Muscle layer of colon (tissue), 2 donors: ENCODE measurements at regions not wholly inside any gene's neighbourhood (a gene's known extent, or its start where the extent isn't known, plus 50 kb on each side); places are given as distances from the start of the nearest gene placed in this dataset.

Source experiments
- H3K27ac ChIP-seq: one replicate; pipeline ENCODE4 v1.7.0; 2013; ENCODE audit warnings: low read depth, mild to moderate bottlenecking, low read length, moderate library complexity
- H3K27me3 ChIP-seq, 2 donors: one replicate each; pipeline ENCODE4 v1.7.0; 2013; ENCODE audit warnings: low read length in 2 of 2, mild to moderate bottlenecking in 2 of 2; ENCODE audit not compliant: insufficient read depth in 2 of 2, control insufficient read depth in 1 of 2
- H3K36me3 ChIP-seq: one replicate; pipeline ENCODE4 v1.7.0; 2013; ENCODE audit warnings: mild to moderate bottlenecking, low read length; ENCODE audit not compliant: insufficient read depth
- H3K4me1 ChIP-seq: one replicate; pipeline ENCODE4 v1.7.0; 2013; ENCODE audit warnings: mild to moderate bottlenecking, low read length; ENCODE audit not compliant: insufficient read depth
- H3K4me3 ChIP-seq, 2 donors: one replicate each; pipeline ENCODE4 v1.7.0; 2013; ENCODE audit warnings: low read length in 2 of 2, low read depth in 1 of 2, mild to moderate bottlenecking in 1 of 2, moderate library complexity in 1 of 2
- H3K9ac ChIP-seq: one replicate; pipeline ENCODE4 v1.7.0; 2013; ENCODE audit warnings: low read length
- H3K9me3 ChIP-seq: one replicate; pipeline ENCODE4 v1.7.0; 2013; ENCODE audit warnings: mild to moderate bottlenecking, low read length
- donor health status: abdominal sarcoma.
- donor health status: Adenocarcinoma of cecum.

DNA sequence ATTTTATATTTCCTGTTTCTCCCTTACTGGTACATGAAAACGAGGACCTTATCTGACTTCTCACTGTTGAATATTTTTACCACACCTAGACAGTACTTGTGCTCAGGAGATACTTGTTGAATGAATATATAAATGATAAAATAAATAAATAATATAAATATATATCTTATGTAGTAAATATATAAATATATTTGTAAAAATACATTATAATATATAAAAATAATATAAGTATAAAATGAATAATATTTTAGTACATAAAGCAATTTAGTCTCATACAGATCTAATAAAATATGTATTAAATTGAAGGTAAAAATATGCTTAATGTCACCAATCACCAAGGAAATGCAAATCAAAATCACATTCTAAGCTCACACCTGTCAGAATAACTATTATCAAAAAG, 360.6 kb downstream of the EFNA5 start:
- H3K4me1 ChIP-seq, result no peaks in the 10 kb centered on the region

DNA sequence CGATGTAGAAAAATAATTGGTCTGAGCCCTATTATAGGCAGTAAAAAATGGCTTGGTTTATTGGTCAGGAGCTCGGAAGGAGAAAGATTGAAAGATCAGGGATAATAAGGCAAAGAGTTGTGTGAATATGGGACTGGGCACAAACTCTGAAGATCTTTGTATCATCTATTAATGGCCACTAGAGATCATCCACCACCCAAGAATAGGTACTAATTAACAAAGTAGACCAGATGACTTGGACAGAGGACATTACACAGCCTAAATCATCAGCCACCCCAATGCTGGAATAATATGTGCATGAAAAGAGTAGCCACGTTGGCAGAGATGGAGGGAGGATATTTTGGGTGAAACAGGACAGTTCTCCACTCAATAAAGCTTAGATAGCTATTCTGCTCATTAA, 364.1 kb downstream of the EFNA5 start:
- Histone ChIP-seq H3K27ac (no peak overlapping the region), H3K9ac (no peak overlapping the region), H3K4me1 (no peaks in the 10 kb centered on the region), H3K36me3 (no peaks in the 10 kb centered on the region), H3K9me3 (no peaks in the 10 kb centered on the region), H3K27me3 (no peaks in the 10 kb centered on the region), H3K4me3 (no peak overlapping the region)

More for the DNA sequence above, 360.6 kb downstream of the EFNA5 start:
- Histone ChIP-seq H3K9me3 (no peaks in the 10 kb centered on the region), H3K9ac (no peak overlapping the region), H3K36me3 (no peaks in the 10 kb centered on the region), H3K27me3 (no peaks in the 10 kb centered on the region), H3K27ac (no peak overlapping the region), H3K4me3 (no peak overlapping the region)

- no peak overlapping the region for H3K4me3 ChIP-seq
- no peak overlapping the region for H3K9ac ChIP-seq
- no peaks in the 10 kb centered on the region for H3K4me1 ChIP-seq
- H3K36me3 ChIP-seq, result no peaks in the 10 kb centered on the region
- no peak overlapping the region for H3K27ac ChIP-seq
- no peaks in the 10 kb centered on the region for H3K9me3 ChIP-seq
- no peaks in the 10 kb centered on the region for H3K27me3 ChIP-seq
Observed at GRCh38 chr5:107306002-107306401, 364.7 kb downstream of the EFNA5 start.

- Histone ChIP-seq H3K4me1 (no peaks in the 10 kb centered on the region), H3K27ac (no peak overlapping the region), H3K9ac (no peak overlapping the region), H3K4me3 (no peak overlapping the region), H3K36me3 (no peaks in the 10 kb centered on the region), H3K9me3 (no peaks in the 10 kb centered on the region), H3K27me3 (no peaks in the 10 kb centered on the region)
Observed at GRCh38 chr5:107304684-107305083, 366.1 kb downstream of the EFNA5 start.

- no peaks in the 10 kb centered on the region for H3K9me3 ChIP-seq
- H3K27ac ChIP-seq, result no peak overlapping the region
- H3K9ac ChIP-seq, result no peak overlapping the region
- H3K27me3 ChIP-seq, result no peaks in the 10 kb centered on the region
- H3K36me3 ChIP-seq, result no peaks in the 10 kb centered on the region
- H3K4me1 ChIP-seq, result no peaks in the 10 kb centered on the region
- H3K4me3 ChIP-seq, result no peak overlapping the region
Observed at GRCh38 chr5:107303171-107303968, 367.4 kb downstream of the EFNA5 start.

DNA sequence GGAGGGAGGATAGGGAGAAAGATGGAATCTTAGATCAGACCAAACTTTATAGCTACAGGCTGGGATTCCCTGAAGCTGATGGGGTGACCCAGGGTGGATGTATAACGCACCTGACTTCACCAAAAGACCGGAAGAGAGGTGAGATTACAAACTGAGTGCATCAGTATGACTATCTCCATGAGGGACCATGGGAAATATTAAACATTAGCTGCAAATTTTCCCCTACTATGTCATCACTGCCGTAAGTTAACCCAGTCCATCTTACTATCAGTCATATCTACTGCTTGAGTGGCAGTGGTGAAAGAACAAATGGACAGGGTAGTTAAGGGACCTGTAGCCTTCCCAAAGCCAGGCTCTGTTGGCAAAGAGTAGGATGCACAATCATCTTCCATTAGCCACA, 368.3 kb downstream of the EFNA5 start:
- Histone ChIP-seq H3K9ac (no peak overlapping the region), H3K4me1 (no peaks in the 10 kb centered on the region), H3K4me3 (no peak overlapping the region), H3K9me3 (no peaks in the 10 kb centered on the region), H3K36me3 (no peaks in the 10 kb centered on the region), H3K27me3 (no peaks in the 10 kb centered on the region), H3K27ac (no peak overlapping the region)

GRCh38 chr5:107301999-107302398, 368.7 kb downstream of the EFNA5 start:
- Histone ChIP-seq H3K4me3 (no peak overlapping the region), H3K27me3 (no peaks in the 10 kb centered on the region), H3K27ac (no peak overlapping the region), H3K4me1 (no peaks in the 10 kb centered on the region), H3K36me3 (no peaks in the 10 kb centered on the region), H3K9me3 (no peaks in the 10 kb centered on the region), H3K9ac (no peak overlapping the region)

DNA sequence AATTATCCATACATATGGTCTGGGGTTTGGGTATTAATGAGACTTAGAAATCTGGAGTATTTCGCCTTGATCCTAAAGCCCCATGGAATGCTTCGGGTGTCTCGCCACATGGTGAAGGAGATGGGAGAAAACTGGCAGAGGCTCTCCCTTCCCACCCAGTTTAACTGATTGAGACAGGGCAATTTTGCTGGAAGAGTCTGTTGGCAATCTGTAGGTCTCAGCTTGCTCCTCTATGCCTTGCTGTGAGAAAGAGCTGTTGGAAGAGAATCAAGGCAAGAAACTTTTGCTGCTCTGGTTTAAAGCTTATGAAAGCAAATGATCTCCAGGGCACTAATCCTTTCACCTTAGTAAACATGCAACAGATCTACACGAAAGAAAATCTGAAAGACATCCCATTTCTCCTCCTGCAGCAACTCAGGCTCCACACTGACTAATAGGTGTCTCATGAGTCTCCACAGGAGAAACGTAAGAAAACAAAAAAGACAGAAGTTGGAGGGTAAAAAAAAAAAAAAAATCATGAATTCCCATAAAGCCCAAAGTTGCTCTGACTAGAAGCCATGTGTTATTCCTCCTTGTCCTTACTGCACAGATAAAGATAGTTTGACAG, 369.9 kb downstream of the EFNA5 start:
- Histone ChIP-seq H3K4me3 (no peak overlapping the region), H3K27ac (no peak overlapping the region), H3K4me1 (no peaks in the 10 kb centered on the region), H3K9me3 (no peaks in the 10 kb centered on the region), H3K36me3 (no peaks in the 10 kb centered on the region), H3K9ac (no peak overlapping the region), H3K27me3 (no peaks in the 10 kb centered on the region)

DNA sequence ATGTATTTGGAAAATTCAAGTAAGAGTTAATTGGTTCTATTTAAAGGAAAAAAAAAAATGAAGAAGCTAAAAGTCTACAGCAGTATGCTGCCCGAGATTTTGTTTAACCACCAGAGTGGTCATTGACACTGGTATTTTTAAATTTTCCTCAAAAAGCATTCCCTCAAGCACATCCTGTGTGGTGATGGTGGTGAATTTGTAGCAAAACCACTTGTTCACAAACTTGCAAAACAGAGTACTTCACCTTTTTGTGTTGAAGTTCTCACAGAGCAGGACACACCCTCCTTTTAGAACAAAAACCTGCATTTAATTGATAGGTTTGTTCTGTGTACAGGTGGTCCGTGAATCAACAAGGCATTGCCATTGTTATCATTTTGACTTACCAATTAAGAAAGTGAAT, 374.2 kb downstream of the EFNA5 start:
- H3K36me3 ChIP-seq, result no peaks in the 10 kb centered on the region
- no peaks in the 10 kb centered on the region for H3K9me3 ChIP-seq
- H3K4me3 ChIP-seq, result no peak overlapping the region
- peaks cover 8% of the 10 kb centered on the region for H3K4me1 ChIP-seq
- no peak overlapping the region for H3K27ac ChIP-seq
- no peaks in the 10 kb centered on the region for H3K27me3 ChIP-seq
- no peak overlapping the region for H3K9ac ChIP-seq

GRCh38 chr5:107295914-107296313, 374.8 kb downstream of the EFNA5 start:
- Histone ChIP-seq H3K27me3 (no peaks in the 10 kb centered on the region), H3K4me3 (no peak overlapping the region), H3K9me3 (no peaks in the 10 kb centered on the region), H3K9ac (no peak overlapping the region), H3K36me3 (no peaks in the 10 kb centered on the region), H3K4me1 (peaks cover 8% of the 10 kb centered on the region), H3K27ac (no peak overlapping the region)

DNA sequence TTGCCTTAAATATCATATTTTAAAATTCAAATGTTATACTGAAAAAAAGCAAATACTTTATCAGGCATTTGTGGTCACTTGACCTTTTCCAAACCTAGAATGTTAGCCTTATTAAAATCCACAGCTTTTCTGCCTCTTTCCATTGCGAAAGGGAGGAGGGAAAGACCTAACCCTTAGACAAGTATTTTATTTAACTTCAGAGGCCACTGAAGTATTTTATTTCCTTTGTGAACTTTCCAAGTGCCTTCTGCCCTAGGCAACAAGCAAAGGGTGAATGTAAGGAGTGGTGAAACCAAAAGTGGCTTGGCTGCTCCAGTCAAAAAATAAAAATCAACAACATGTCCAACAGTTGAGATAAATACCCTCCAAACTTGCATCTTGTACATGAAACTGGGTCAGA, 376.1 kb downstream of the EFNA5 start:
- Histone ChIP-seq H3K27ac (no peak overlapping the region), H3K9ac (no peak overlapping the region), H3K36me3 (no peaks in the 10 kb centered on the region), H3K27me3 (no peaks in the 10 kb centered on the region), H3K4me1 (peaks cover 8% of the 10 kb centered on the region), H3K9me3 (no peaks in the 10 kb centered on the region), H3K4me3 (no peak overlapping the region)

DNA sequence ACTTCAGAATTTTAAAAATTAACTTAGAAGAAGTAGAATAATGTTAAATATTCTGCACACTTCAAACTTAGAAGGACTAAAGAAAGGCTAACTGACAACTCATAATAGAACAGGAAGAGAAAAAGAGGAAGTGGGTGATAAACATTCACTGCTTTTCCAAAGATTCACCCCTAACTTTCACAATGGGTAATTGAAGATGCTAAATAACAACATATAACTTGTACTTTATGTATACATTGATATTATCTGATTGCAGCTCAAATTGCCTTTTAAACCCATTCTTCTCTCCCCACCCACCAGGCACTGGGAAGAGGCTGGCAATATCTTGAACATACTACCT, 376.6 kb downstream of the EFNA5 start:
- H3K36me3 ChIP-seq, result no peaks in the 10 kb centered on the region
- peaks cover 8% of the 10 kb centered on the region for H3K4me1 ChIP-seq
- H3K27ac ChIP-seq, result no peak overlapping the region
- H3K9ac ChIP-seq, result no peak overlapping the region
- no peak overlapping the region for H3K4me3 ChIP-seq
- H3K27me3 ChIP-seq, result no peaks in the 10 kb centered on the region
- H3K9me3 ChIP-seq, result no peaks in the 10 kb centered on the region
